Naive B cell (primary cell): ENCODE measurements at regions not wholly inside any gene's neighbourhood (a gene's known extent, or its start where the extent isn't known, plus 50 kb on each side); places are given as distances from the start of the nearest gene placed in this dataset.
A peak's percentile ranks its signal among the peaks of the same experiment; 100 is the strongest.
"Not testable (repeated sequence)": the region's sequence is repeated elsewhere in the genome, so short reads cannot be mapped to it uniquely, and the experiment has no call there.

ENCODE experiments used
- ATAC-seq, 2 donors: fragments of 150-1000 bp; cut with Tn5 transposase; 2 replicates each; pipeline ENCODE4 v1.10.0; 2021; ENCODE audit warnings: low read depth in 2 of 2, mild to moderate bottlenecking in 2 of 2, moderate library complexity in 2 of 2
- DNase-seq: peaks from one replicate; pipeline ENCODE4 v3.0.0; 2022
- H3K27ac Mint-ChIP-seq, 6 donors: one replicate each; pipeline ENCODE4 v1.8.0; 2020 to 2022; ENCODE audit warnings: mild to moderate bottlenecking in 6 of 6, mixed read lengths in 6 of 6, moderate library complexity in 5 of 6, inconsistent platforms in 2 of 6
- H3K27me3 Mint-ChIP-seq, 3 donors: one replicate each; pipeline ENCODE4 v1.8.0; 2021 to 2022; ENCODE audit warnings: mixed read lengths in 3 of 3, mild to moderate bottlenecking in 1 of 3
- H3K36me3 Mint-ChIP-seq, 2 donors: one replicate each; pipeline ENCODE4 v1.8.0; 2020 to 2022; ENCODE audit warnings: mixed read lengths in 2 of 2, inconsistent platforms in 1 of 2, mild to moderate bottlenecking in 1 of 2
- H3K4me1 Mint-ChIP-seq, 3 donors: one replicate each; pipeline ENCODE4 v1.8.0; 2020 to 2022; ENCODE audit warnings: mixed read lengths in 3 of 3, inconsistent platforms in 1 of 3, mild to moderate bottlenecking in 1 of 3, moderate library complexity in 1 of 3
- H3K4me3 Mint-ChIP-seq, 8 donors: one replicate each; pipeline ENCODE4 v1.8.0; 2020 to 2022; ENCODE audit warnings: mild to moderate bottlenecking in 8 of 8, mixed read lengths in 8 of 8, moderate library complexity in 8 of 8, inconsistent platforms in 2 of 8
- H3K9me3 Mint-ChIP-seq, 7 donors: one replicate each; pipeline ENCODE4 v1.8.0; 2020 to 2022; ENCODE audit warnings: mixed read lengths in 7 of 7, mild to moderate bottlenecking in 5 of 7, inconsistent platforms in 2 of 7, moderate library complexity in 1 of 7

- Mint-ChIP-seq H3K4me3 (no peak overlapping the region), H3K36me3 (no peaks in the 10 kb centered on the region), H3K4me1 (no peaks in the 10 kb centered on the region), H3K27ac (no peak overlapping the region), H3K27me3 (no peaks in the 10 kb centered on the region), H3K9me3 (peaks cover 2 to 9% (median 7%) of the 10 kb centered on the region in 7 donors)
- no peak for DNase-seq
- no peak for ATAC-seq
These were observed 363.2 kb downstream of the GALC start for GRCh38 chr14:87629788-87630187.

- no peak overlapping the region for H3K27ac Mint-ChIP-seq
- peaks cover 2 to 9% (median 7%) of the 10 kb centered on the region in 7 donors for H3K9me3 Mint-ChIP-seq
- no peaks in the 10 kb centered on the region for H3K27me3 Mint-ChIP-seq
- DNase-seq (no peak), ATAC-seq (no peak)
- no peaks in the 10 kb centered on the region for H3K4me1 Mint-ChIP-seq
- H3K36me3 Mint-ChIP-seq: no peaks in the 10 kb centered on the region
- no peak overlapping the region for H3K4me3 Mint-ChIP-seq
These were observed 364.2 kb downstream of the GALC start for GRCh38 chr14:87628780-87629179.

- Mint-ChIP-seq H3K27ac (no peak overlapping the region), H3K4me1 (no peaks in the 10 kb centered on the region), H3K27me3 (no peaks in the 10 kb centered on the region), H3K36me3 (no peaks in the 10 kb centered on the region), H3K4me3 (no peak overlapping the region), H3K9me3 (peaks cover 1 to 11% (median 8%) of the 10 kb centered on the region in 7 donors)
- DNase-seq: no peak
- no peak for ATAC-seq
These were observed 364.9 kb downstream of the GALC start for GRCh38 chr14:87628129-87628528.

- ATAC-seq: no peak
- no peak overlapping the region for H3K27ac Mint-ChIP-seq
- no peak for DNase-seq
- no peaks in the 10 kb centered on the region for H3K4me1 Mint-ChIP-seq
- H3K36me3 Mint-ChIP-seq: peaks cover 0 to 7% of the 10 kb centered on the region in 2 donors
- no peaks in the 10 kb centered on the region for H3K27me3 Mint-ChIP-seq
- peaks cover 13 to 28% (median 16%) of the 10 kb centered on the region in 7 donors for H3K9me3 Mint-ChIP-seq
- no peak overlapping the region for H3K4me3 Mint-ChIP-seq
These were observed 366.7 kb downstream of the GALC start for GRCh38 chr14:87626266-87626665.

GRCh38 chr14:87623616-87624015, 369.4 kb downstream of the GALC start:
- no peak for ATAC-seq
- Mint-ChIP-seq H3K27me3 (no peaks in the 10 kb centered on the region), H3K27ac (no peak overlapping the region), H3K36me3 (peaks cover 3 to 7% of the 10 kb centered on the region in 2 donors), H3K9me3 (peaks cover 13 to 35% (median 21%) of the 10 kb centered on the region in 7 donors), H3K4me1 (no peaks in the 10 kb centered on the region), H3K4me3 (no peak overlapping the region)
- no peak for DNase-seq

- ATAC-seq: no peak
- Mint-ChIP-seq H3K9me3 (peaks cover 2 to 24% (median 17%) of the 10 kb centered on the region in 7 donors), H3K4me1 (no peaks in the 10 kb centered on the region), H3K36me3 (peaks cover 3 to 4% of the 10 kb centered on the region in 2 donors), H3K4me3 (no peak overlapping the region), H3K27me3 (no peaks in the 10 kb centered on the region), H3K27ac (no peak overlapping the region)
- DNase-seq: no peak
These were observed 375.9 kb downstream of the GALC start for GRCh38 chr14:87617079-87617478.

- peaks cover 0 to 3% of the 10 kb centered on the region in 2 donors for H3K36me3 Mint-ChIP-seq
These were observed 376.9 kb downstream of the GALC start for GRCh38 chr14:87615822-87616679.

GRCh38 chr14:87615047-87615446, 377.9 kb downstream of the GALC start:
- no peak for DNase-seq
- no peaks in the 10 kb centered on the region for H3K27me3 Mint-ChIP-seq
- no peaks in the 10 kb centered on the region for H3K4me1 Mint-ChIP-seq
- H3K27ac Mint-ChIP-seq: no peak overlapping the region
- H3K9me3 Mint-ChIP-seq: peaks cover 0 to 6% (median 3%) of the 10 kb centered on the region in 7 donors
- peaks cover 0 to 3% of the 10 kb centered on the region in 2 donors for H3K36me3 Mint-ChIP-seq
- no peak overlapping the region for H3K4me3 Mint-ChIP-seq
- no peak for ATAC-seq

More at GRCh38 chr14:87615822-87616679, 376.9 kb downstream of the GALC start:
- H3K27me3 Mint-ChIP-seq: no peaks in the 10 kb centered on the region
- peak overlapping the region in 1 of 8 donors; percentile 18 for H3K4me3 Mint-ChIP-seq
- H3K27ac Mint-ChIP-seq: no peak overlapping the region
- DNase-seq: peak; percentile 14
- H3K9me3 Mint-ChIP-seq: peaks cover 0 to 14% (median 11%) of the 10 kb centered on the region in 7 donors
- H3K4me1 Mint-ChIP-seq: no peaks in the 10 kb centered on the region
- no peak for ATAC-seq

GRCh38 chr14:87613881-87614280, 379.1 kb downstream of the GALC start:
- Mint-ChIP-seq H3K9me3 (peaks cover 0 to 6% (median 0%) of the 10 kb centered on the region in 7 donors), H3K4me3 (no peak overlapping the region), H3K27ac (no peak overlapping the region), H3K4me1 (no peaks in the 10 kb centered on the region), H3K27me3 (no peaks in the 10 kb centered on the region), H3K36me3 (no peaks in the 10 kb centered on the region)
- DNase-seq (no peak), ATAC-seq (no peak)

- H3K4me1 Mint-ChIP-seq, H3K4me3 Mint-ChIP-seq: not testable (repeated sequence)
These were observed 385.9 kb downstream of the GALC start for GRCh38 chr14:87607056-87607455.

GRCh38 chr14:87601036-87601435, 391.9 kb downstream of the GALC start:
- Mint-ChIP-seq H3K4me1 (no peaks in the 10 kb centered on the region), H3K36me3 (peaks cover 0 to 9% of the 10 kb centered on the region in 2 donors), H3K9me3 (peaks cover 11 to 29% (median 16%) of the 10 kb centered on the region in 7 donors), H3K27me3 (no peaks in the 10 kb centered on the region), H3K4me3 (no peak overlapping the region), H3K27ac (no peak overlapping the region)
- ATAC-seq: no peak
- DNase-seq: no peak

More at GRCh38 chr14:87607056-87607455, 385.9 kb downstream of the GALC start:
- H3K36me3 Mint-ChIP-seq: peaks cover 0 to 19% of the 10 kb centered on the region in 2 donors
- H3K27ac Mint-ChIP-seq, DNase-seq, H3K27me3 Mint-ChIP-seq, ATAC-seq: not testable (repeated sequence)
- H3K9me3 Mint-ChIP-seq: peaks cover 8 to 36% (median 25%) of the 10 kb centered on the region in 7 donors

- peaks cover 6 to 23% (median 11%) of the 10 kb centered on the region in 7 donors for H3K9me3 Mint-ChIP-seq
- DNase-seq: no peak
- ATAC-seq: no peak
- H3K27ac Mint-ChIP-seq: no peak overlapping the region
- no peak overlapping the region for H3K4me3 Mint-ChIP-seq
- H3K27me3 Mint-ChIP-seq: no peaks in the 10 kb centered on the region
- no peaks in the 10 kb centered on the region for H3K4me1 Mint-ChIP-seq
- H3K36me3 Mint-ChIP-seq: peaks cover 0 to 1% of the 10 kb centered on the region in 2 donors
These were observed 392.7 kb downstream of the GALC start for GRCh38 chr14:87600240-87600639.

- Mint-ChIP-seq H3K9me3 (peaks cover 0 to 25% (median 4%) of the 10 kb centered on the region in 7 donors), H3K27me3 (no peaks in the 10 kb centered on the region), H3K36me3 (no peaks in the 10 kb centered on the region), H3K4me1 (no peaks in the 10 kb centered on the region), H3K27ac (no peak overlapping the region), H3K4me3 (no peak overlapping the region)
- ATAC-seq (no peak), DNase-seq (no peak)
These were observed 411.7 kb downstream of the GALC start for GRCh38 chr14:87581298-87581697.

GRCh38 chr14:87579036-87579435, 413.9 kb downstream of the GALC start:
- Mint-ChIP-seq H3K27ac (no peak overlapping the region), H3K9me3 (peaks cover 0 to 33% (median 4%) of the 10 kb centered on the region in 7 donors), H3K4me1 (no peaks in the 10 kb centered on the region), H3K36me3 (no peaks in the 10 kb centered on the region), H3K27me3 (no peaks in the 10 kb centered on the region), H3K4me3 (no peak overlapping the region)
- no peak for ATAC-seq
- no peak for DNase-seq
